Mucosa of descending colon (tissue), 3 donors: ENCODE measurements at regions not wholly inside any gene's neighbourhood (a gene's known extent, or its start where the extent isn't known, plus 50 kb on each side); places are given as distances from the start of the nearest gene placed in this dataset.

ENCODE experiments used
- ATAC-seq: fragments of 200-7000 bp; cut with Tn5 transposase; one replicate; pipeline ENCODE4 v1.9.1; 2020; ENCODE audit warnings: mild to moderate bottlenecking, moderate library complexity
- DNase-seq, 3 donors: peaks; one replicate each; pipeline ENCODE4 v3.0.0-alpha.2; 2020
- H3K36me3 ChIP-seq: fragments of 200-600 bp; one replicate; pipeline ENCODE4 v1.8.0; 2021; ENCODE audit warnings: low read depth, mild to moderate bottlenecking
- H3K4me1 ChIP-seq: fragments of 200-600 bp; one replicate; pipeline ENCODE4 v1.8.0; 2021; ENCODE audit warnings: low read depth, mild to moderate bottlenecking
- H3K4me3 ChIP-seq: fragments of 200-600 bp; one replicate; pipeline ENCODE4 v1.8.0; 2021; ENCODE audit warnings: mild to moderate bottlenecking
- H3K9me3 ChIP-seq: fragments of 200-600 bp; one replicate; pipeline ENCODE4 v1.8.0; 2021; ENCODE audit warnings: mild to moderate bottlenecking
- intact Hi-C, 2 donors: fragments of 100-400 bp; cut with DNase I in 1 of 2; cut with micrococcal nuclease in 1 of 2; formaldehyde crosslinking; loops; one replicate each; pipeline versions ENCODE4 v1.11.0 to v1.11.1; 2022; cut with DNase I, micrococcal nuclease
- TF ChIP-seq, protein P1 (sequence below): fragments of 200-600 bp; IDR thresholded peaks from one replicate; pipeline ENCODE4 v1.8.0; 2022; ENCODE audit warnings: antibody characterized with exemption, mild to moderate bottlenecking
- donor health status: DM: no; HTN: no; CAD: no; lungs with moderate emphysema.
- donor health status: DM: no; HTN: no; CAD: no.
- donor health status: DM: no; HTN: yes; CAD: no.

DNA sequence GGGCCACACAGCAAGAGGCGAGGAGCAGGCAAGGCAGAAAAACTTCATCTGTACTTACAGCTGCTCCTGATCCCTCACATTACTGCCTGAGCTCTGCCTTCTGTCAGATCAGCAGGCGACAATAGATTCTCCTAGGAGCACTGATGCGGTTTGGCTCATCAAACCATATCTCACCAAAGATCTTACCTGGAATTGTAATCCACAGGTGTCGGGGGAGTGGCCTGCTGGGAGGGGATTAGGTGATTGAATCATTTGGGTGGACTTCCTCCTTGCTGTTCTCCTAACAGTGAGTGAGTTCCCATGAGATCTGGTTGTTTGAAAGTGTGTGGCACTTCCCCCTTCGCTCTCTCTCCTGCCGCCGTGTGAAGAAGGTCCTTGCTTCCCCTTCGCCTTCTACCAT lies 647.3 kb downstream of the SOCS6 start:
- Histone ChIP-seq H3K4me3 (no peak overlapping the region), H3K4me1 (no peaks in the 10 kb centered on the region), H3K36me3 (no peaks in the 10 kb centered on the region), H3K9me3 (no peaks in the 10 kb centered on the region)
- DNase-seq (no peak), ATAC-seq (no peak)
- intact Hi-C loops: no loop called here
- TF ChIP-seq, protein P1, sequence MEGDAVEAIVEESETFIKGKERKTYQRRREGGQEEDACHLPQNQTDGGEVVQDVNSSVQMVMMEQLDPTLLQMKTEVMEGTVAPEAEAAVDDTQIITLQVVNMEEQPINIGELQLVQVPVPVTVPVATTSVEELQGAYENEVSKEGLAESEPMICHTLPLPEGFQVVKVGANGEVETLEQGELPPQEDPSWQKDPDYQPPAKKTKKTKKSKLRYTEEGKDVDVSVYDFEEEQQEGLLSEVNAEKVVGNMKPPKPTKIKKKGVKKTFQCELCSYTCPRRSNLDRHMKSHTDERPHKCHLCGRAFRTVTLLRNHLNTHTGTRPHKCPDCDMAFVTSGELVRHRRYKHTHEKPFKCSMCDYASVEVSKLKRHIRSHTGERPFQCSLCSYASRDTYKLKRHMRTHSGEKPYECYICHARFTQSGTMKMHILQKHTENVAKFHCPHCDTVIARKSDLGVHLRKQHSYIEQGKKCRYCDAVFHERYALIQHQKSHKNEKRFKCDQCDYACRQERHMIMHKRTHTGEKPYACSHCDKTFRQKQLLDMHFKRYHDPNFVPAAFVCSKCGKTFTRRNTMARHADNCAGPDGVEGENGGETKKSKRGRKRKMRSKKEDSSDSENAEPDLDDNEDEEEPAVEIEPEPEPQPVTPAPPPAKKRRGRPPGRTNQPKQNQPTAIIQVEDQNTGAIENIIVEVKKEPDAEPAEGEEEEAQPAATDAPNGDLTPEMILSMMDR: no peak

- TF ChIP-seq, protein P1: no peak
- no peak for ATAC-seq
- Histone ChIP-seq H3K9me3 (no peaks in the 10 kb centered on the region), H3K4me3 (no peak overlapping the region), H3K36me3 (no peaks in the 10 kb centered on the region), H3K4me1 (no peaks in the 10 kb centered on the region)
- intact Hi-C loops: no loop called here
- peak in 1 of 3 donors; percentile 33 for DNase-seq
Measured at GRCh38 chr18:70931942-70932814, 643.3 kb downstream of the SOCS6 start.

DNA sequence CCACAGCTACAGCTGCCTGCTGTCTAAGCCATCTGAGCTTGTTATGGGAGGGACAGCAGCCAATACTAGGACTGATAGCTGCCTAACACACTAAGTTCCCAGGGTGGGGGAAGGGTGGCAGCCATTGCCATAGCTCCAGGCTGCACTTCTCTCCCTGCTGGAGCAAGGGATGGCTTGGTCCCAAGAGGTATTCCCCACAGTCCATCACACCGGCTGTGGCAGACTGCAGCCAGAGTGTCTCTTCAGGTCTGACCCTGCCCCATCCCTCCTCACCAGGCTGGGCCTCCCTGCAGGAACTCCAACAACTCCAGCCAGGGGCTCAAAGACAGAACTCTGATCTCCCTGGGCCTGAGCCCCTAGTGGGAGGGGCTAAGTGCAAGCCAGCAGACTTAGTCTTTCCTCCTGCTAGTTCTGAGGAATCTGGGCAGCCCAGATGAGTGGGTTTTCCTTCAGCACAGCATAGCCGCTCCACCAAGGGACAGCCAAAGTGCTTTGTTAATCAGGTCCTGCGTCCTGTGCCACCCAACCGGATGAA lies 632.1 kb downstream of the SOCS6 start:
- Histone ChIP-seq H3K4me3 (no peak overlapping the region), H3K36me3 (no peaks in the 10 kb centered on the region), H3K4me1 (no peaks in the 10 kb centered on the region), H3K9me3 (no peaks in the 10 kb centered on the region)
- TF ChIP-seq, protein P1: no peak
- intact Hi-C loops: no loop called here
- DNase-seq: peak in 1 of 3 donors; percentile 38
- ATAC-seq: no peak

GRCh38 chr18:70907673-70908072 lies 618.8 kb downstream of the SOCS6 start:
- Histone ChIP-seq H3K4me1 (no peaks in the 10 kb centered on the region), H3K36me3 (no peaks in the 10 kb centered on the region), H3K9me3 (peaks cover 3% of the 10 kb centered on the region), H3K4me3 (no peak overlapping the region)
- no peak for ATAC-seq
- TF ChIP-seq, protein P1: no peak
- DNase-seq: no peak
- intact Hi-C loops: no loop called here

DNA sequence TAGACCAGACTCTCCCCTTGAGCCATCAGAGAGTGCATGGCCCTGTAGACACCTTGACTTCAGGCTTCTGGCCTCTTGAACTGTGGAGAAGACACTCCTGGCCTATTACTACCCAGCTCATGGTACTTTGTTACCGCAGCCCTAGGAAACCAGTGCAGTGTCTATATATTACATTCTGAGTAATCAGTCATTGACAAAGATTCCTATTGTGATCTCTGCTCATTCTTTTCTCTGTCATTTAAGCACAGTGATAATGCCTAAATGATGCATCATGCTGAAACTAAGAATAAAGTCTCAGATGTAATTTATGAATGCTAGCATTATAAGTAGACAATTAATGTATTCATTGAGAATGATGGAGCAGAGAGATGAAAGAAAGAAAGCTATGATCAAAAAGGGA lies 603.5 kb downstream of the SOCS6 start:
- DNase-seq: no peak
- Histone ChIP-seq H3K9me3 (no peaks in the 10 kb centered on the region), H3K4me3 (no peak overlapping the region), H3K4me1 (no peaks in the 10 kb centered on the region), H3K36me3 (no peaks in the 10 kb centered on the region)
- no peak for ATAC-seq
- intact Hi-C loops: no loop called here
- TF ChIP-seq, protein P1: no peak
